Vagina (tissue), 2 donors: ENCODE measurements at regions not wholly inside any gene's neighbourhood (a gene's known extent, or its start where the extent isn't known, plus 50 kb on each side); places are given as distances from the start of the nearest gene placed in this dataset.
A peak's percentile ranks its signal among the peaks of the same experiment; 100 is the strongest.

Source experiments
- DNase-seq, 2 donors: peaks; one replicate each; pipeline ENCODE4 v3.0.0-alpha.2; 2017; ENCODE audit errors: extremely low spot score in 2 of 2
- H3K27ac ChIP-seq: fragments of 200-600 bp; sonication (generic); one replicate; pipeline ENCODE4 v1.5.1; 2019
- H3K27me3 ChIP-seq: fragments of 200-600 bp; sonication (generic); one replicate; pipeline ENCODE4 v1.5.1; 2019
- H3K36me3 ChIP-seq, 2 donors: fragments of 200-600 bp; sonication (generic); one replicate each; pipeline ENCODE4 v1.5.1; 2017 to 2019
- H3K4me1 ChIP-seq: fragments of 200-600 bp; sonication (generic); one replicate; pipeline ENCODE4 v1.5.1; 2019
- H3K4me3 ChIP-seq, 2 donors: fragments of 200-600 bp; sonication (generic); 1 replicate in 1 of 2; 2 replicates in 1 of 2; pipeline ENCODE4 v1.5.1; 2016 to 2019
- H3K9me3 ChIP-seq: fragments of 200-600 bp; sonication (generic); one replicate; pipeline ENCODE4 v1.5.1; 2019
- POLR2A ChIP-seq, 2 donors: fragments of 450-650 bp; IDR thresholded peaks; one replicate each; pipeline ENCODE4 v1.6.1; 2017; ENCODE audit warnings: antibody characterized with exemption in 2 of 2, mild to moderate bottlenecking in 2 of 2, moderate library complexity in 2 of 2
- POLR2AphosphoS5 ChIP-seq, 2 donors: sonication (generic); formaldehyde crosslinking; IDR thresholded peaks; one replicate each; pipeline ENCODE4 v1.9.0; 2017; ENCODE audit warnings: antibody characterized with exemption in 2 of 2, mild to moderate bottlenecking in 2 of 2, low read depth in 1 of 2; ENCODE audit not compliant: insufficient read depth in 1 of 2
- intact Hi-C: fragments of 100-400 bp; cut with DNase I; formaldehyde crosslinking; loops from one replicate; pipeline ENCODE4 v1.15.1; 2023
- TF ChIP-seq, protein P1 (sequence below), 3 experiments: fragments of 450-650 bp in 2 of 3; fragments of 200-600 bp in 1 of 3; sonication (generic) in 1 of 3; IDR thresholded peaks; one replicate each; pipeline ENCODE4 v1.5.1; 2017 to 2019; ENCODE audit warnings: antibody characterized with exemption in 3 of 3, mild to moderate bottlenecking in 2 of 3, moderate library complexity in 2 of 3

DNA sequence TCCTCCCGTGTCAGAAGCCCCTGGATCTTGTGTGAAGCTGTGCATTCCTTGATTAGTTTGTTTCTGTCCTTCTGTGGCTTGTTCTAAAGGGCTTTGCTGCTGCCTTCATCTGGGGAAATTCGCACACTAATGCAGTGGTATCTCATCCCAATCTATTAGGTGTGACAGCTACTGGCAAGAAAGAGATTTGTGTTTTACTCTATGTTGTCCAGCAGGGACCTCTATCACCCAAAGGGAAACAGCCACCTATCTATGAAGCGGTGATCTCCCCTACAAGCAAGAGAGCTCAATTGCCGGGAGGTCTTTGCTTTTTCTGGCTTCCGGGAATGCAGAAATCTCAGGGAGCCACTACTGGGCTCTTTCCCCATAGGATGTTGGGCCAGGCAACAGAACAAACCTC lies 151.8 kb downstream of the NRN1 start:
- Histone ChIP-seq H3K27ac (no peak overlapping the region), H3K4me1 (peaks cover 11% of the 10 kb centered on the region), H3K9me3 (no peaks in the 10 kb centered on the region), H3K36me3 (no peaks in the 10 kb centered on the region), H3K4me3 (no peak overlapping the region), H3K27me3 (no peaks in the 10 kb centered on the region)
- no peak for TF ChIP-seq POLR2AphosphoS5 (IDR thresholded peaks at IDR 0.05; ENCODE audit: insufficient read depth in 1 of 2, low read depth in 1 of 2)
- TF ChIP-seq POLR2A (IDR thresholded peaks at IDR 0.05): no peak
- TF ChIP-seq, protein P1, sequence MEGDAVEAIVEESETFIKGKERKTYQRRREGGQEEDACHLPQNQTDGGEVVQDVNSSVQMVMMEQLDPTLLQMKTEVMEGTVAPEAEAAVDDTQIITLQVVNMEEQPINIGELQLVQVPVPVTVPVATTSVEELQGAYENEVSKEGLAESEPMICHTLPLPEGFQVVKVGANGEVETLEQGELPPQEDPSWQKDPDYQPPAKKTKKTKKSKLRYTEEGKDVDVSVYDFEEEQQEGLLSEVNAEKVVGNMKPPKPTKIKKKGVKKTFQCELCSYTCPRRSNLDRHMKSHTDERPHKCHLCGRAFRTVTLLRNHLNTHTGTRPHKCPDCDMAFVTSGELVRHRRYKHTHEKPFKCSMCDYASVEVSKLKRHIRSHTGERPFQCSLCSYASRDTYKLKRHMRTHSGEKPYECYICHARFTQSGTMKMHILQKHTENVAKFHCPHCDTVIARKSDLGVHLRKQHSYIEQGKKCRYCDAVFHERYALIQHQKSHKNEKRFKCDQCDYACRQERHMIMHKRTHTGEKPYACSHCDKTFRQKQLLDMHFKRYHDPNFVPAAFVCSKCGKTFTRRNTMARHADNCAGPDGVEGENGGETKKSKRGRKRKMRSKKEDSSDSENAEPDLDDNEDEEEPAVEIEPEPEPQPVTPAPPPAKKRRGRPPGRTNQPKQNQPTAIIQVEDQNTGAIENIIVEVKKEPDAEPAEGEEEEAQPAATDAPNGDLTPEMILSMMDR (IDR thresholded peaks at IDR 0.05): no peak
- no peak for DNase-seq
- intact Hi-C loops: no loop called here

DNA sequence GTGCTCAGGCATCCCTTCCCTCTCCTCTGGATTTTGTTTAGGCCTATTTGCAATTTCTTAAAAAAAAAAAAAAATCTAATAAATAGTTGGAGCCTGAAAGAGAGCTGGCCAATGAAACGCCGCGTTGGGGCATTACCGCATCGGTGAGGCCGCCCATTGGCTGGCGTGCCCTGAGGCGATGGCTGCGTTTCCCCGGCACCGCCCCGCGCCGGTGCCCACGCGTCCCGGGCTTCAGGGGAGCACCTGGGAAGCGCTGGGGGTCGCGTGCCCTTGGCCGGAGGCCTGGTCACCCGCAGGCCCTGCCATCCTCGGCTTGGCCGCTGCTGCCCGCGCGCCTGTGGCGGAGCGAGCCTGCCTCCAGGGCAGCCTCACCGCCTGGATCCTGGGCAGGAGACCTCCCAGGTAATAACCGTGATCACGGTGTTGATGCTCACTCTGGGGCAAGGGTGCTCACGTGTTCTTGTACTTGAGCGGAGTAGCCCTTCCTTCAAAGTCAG lies 155.4 kb downstream of the NRN1 start:
- Histone ChIP-seq H3K27ac (no peak overlapping the region), H3K36me3 (no peaks in the 10 kb centered on the region), H3K9me3 (no peaks in the 10 kb centered on the region), H3K4me3 (peak overlapping the region in 1 of 2 donors; percentile 13), H3K27me3 (no peaks in the 10 kb centered on the region), H3K4me1 (peaks cover 11% of the 10 kb centered on the region)
- intact Hi-C loops: no loop called here
- TF ChIP-seq, protein P1 (IDR thresholded peaks at IDR 0.05): no peak
- TF ChIP-seq POLR2AphosphoS5 (IDR thresholded peaks at IDR 0.05; ENCODE audit: insufficient read depth in 1 of 2, low read depth in 1 of 2) (no peak), POLR2A (IDR thresholded peaks at IDR 0.05) (no peak)
- no peak for DNase-seq

DNA sequence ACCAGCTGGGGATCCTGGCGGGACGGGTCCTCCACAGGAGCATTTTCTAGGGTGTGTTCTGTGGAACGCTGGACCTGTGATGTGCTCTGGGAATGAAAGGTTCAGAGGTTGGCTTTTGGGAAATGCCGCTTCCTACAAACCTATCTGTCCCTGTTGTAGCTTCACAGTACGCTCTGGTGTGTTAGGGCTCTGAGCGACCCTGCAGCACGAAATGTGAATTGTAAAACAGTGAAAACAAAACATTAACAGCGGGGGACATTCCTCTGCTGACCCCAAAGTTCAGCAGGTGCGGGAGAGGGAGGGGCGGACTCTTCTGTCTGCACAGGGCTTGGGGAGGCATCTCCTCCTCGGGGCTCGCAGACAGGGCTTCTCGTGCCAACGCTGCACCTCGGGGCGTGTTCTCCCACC lies 155.9 kb downstream of the NRN1 start:
- no peaks in the 10 kb centered on the region for H3K27me3 ChIP-seq
- no peak for DNase-seq
- H3K4me3 ChIP-seq: no peak overlapping the region
- H3K36me3 ChIP-seq: no peaks in the 10 kb centered on the region
- H3K9me3 ChIP-seq: no peaks in the 10 kb centered on the region
- intact Hi-C loops: no loop called here
- TF ChIP-seq, protein P1 (IDR thresholded peaks at IDR 0.05): no peak
- TF ChIP-seq POLR2AphosphoS5 (IDR thresholded peaks at IDR 0.05; ENCODE audit: insufficient read depth in 1 of 2, low read depth in 1 of 2) (no peak), POLR2A (IDR thresholded peaks at IDR 0.05) (no peak)
- no peak overlapping the region for H3K27ac ChIP-seq
- peaks cover 11% of the 10 kb centered on the region for H3K4me1 ChIP-seq

DNA sequence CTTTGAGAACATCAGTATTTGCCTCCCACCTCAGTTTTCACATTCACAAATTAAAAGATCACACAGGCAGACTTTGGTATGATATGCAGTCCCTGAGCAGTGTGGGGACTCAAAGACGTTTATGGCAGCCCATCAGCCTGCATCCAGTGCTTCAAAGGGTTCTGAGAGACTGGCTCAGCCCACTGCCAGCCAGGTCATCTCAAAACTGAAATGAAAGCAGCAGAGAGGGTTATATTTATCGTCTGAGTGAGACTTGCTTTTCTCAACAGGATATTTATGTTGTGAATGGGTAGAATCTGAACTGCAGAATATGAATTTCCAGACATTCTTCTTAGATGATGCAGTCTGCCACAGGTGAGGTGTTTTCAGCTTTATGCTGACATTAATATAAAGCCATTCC lies 159.8 kb downstream of the NRN1 start:
- H3K4me3 ChIP-seq: no peak overlapping the region
- H3K4me1 ChIP-seq: peaks cover 11% of the 10 kb centered on the region
- DNase-seq: no peak
- TF ChIP-seq, protein P1 (IDR thresholded peaks at IDR 0.05): no peak
- TF ChIP-seq POLR2AphosphoS5 (IDR thresholded peaks at IDR 0.05; ENCODE audit: insufficient read depth in 1 of 2, low read depth in 1 of 2) (no peak), POLR2A (IDR thresholded peaks at IDR 0.05) (no peak)
- no peaks in the 10 kb centered on the region for H3K9me3 ChIP-seq
- no peaks in the 10 kb centered on the region for H3K36me3 ChIP-seq
- intact Hi-C loops: no loop called here
- no peaks in the 10 kb centered on the region for H3K27me3 ChIP-seq
- no peak overlapping the region for H3K27ac ChIP-seq

DNA sequence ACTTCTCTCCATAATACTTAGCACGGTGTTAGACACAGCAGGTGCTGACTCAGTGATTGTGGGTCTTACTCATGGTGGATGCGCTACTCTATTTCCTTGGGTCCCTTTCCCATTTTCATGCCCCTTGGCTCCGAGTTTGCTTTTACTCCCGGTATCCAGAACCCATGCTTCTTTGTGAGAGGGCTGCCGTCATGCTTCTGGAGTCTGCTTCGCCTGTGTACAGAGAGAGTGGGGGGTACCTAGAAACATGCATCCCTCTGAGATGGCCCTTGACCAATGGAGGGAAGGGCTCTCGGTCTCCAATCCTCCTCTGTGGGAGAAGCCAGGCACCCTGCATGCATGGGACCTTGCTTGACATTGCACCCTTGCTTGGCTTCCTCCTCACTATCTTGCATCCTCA lies 160.4 kb downstream of the NRN1 start:
- TF ChIP-seq POLR2A (IDR thresholded peaks at IDR 0.05) (no peak), POLR2AphosphoS5 (IDR thresholded peaks at IDR 0.05; ENCODE audit: insufficient read depth in 1 of 2, low read depth in 1 of 2) (no peak)
- TF ChIP-seq, protein P1 (IDR thresholded peaks at IDR 0.05): no peak
- Histone ChIP-seq H3K36me3 (no peaks in the 10 kb centered on the region), H3K4me1 (peaks cover 7% of the 10 kb centered on the region), H3K4me3 (no peak overlapping the region), H3K27me3 (no peaks in the 10 kb centered on the region), H3K9me3 (no peaks in the 10 kb centered on the region), H3K27ac (no peak overlapping the region)
- peak; percentile 71 to 77 for DNase-seq
- intact Hi-C loops: no loop called here
